ENCODE measurements at regions not wholly inside any gene's neighbourhood (a gene's known extent, or its start where the extent isn't known, plus 50 kb on each side); places are given as distances from the start of the nearest gene placed in this dataset.

DNA sequence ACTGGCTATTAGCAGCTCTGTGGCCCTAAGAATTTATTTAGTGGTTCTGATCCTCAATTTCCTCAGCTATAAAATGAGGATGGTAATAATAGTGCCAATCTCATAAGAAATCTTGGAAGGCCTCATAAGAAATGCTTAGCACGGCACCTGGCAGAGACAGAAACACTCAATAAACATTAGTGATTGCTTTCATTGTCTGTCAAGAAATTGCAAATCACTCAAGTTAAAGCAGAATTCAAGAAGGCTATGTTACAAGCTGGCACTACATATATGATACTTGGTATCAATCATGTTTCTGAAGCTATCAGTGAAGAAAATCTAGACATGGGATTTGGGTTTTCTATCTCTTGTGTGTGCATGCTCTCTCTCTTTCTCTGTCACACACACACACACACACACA lies 267.7 kb upstream of the KCNIP4 start:
- DNase-seq = no peak

- DNase-seq = no peak
Observed at GRCh38 chr4:22215084-22215483, 266.5 kb upstream of the KCNIP4 start.

- DNase-seq = no peak
Observed at GRCh38 chr4:22203711-22204011, 255.1 kb upstream of the KCNIP4 start.

GRCh38 chr4:22202975-22203710 lies 254.6 kb upstream of the KCNIP4 start:
- no peak for DNase-seq

- no peak for DNase-seq
Observed at GRCh38 chr4:22202246-22202974, 253.8 kb upstream of the KCNIP4 start.

GRCh38 chr4:22201256-22201655 lies 252.7 kb upstream of the KCNIP4 start:
- no peak for DNase-seq

- DNase-seq = no peak
Observed at GRCh38 chr4:22196551-22196950, 248.0 kb upstream of the KCNIP4 start.

DNA sequence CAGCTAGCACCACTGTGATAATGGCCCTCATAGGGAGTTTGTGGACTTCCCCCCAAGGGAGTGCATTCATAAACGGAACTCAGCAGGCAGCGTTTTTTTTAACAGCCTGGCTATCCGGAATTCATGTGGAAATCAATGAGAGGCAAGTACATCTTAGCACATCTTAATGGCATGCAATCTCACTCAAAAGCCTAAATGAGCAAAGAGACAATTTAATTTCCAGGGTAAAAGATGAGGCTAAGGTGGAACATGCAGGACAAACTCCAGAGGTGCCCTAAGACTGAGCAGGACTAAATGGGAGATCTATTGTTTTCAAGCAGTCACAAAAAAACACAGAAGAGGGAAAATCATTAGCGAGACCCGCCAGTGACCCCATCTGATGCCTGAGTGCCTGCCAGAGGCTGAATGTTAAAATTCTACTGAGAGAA lies 243.5 kb upstream of the KCNIP4 start:
- no peak for DNase-seq

- DNase-seq = no peak
Observed at GRCh38 chr4:22191565-22191964, 243.0 kb upstream of the KCNIP4 start.

- DNase-seq = no peak
Observed at GRCh38 chr4:22190855-22191254, 242.3 kb upstream of the KCNIP4 start.

DNA sequence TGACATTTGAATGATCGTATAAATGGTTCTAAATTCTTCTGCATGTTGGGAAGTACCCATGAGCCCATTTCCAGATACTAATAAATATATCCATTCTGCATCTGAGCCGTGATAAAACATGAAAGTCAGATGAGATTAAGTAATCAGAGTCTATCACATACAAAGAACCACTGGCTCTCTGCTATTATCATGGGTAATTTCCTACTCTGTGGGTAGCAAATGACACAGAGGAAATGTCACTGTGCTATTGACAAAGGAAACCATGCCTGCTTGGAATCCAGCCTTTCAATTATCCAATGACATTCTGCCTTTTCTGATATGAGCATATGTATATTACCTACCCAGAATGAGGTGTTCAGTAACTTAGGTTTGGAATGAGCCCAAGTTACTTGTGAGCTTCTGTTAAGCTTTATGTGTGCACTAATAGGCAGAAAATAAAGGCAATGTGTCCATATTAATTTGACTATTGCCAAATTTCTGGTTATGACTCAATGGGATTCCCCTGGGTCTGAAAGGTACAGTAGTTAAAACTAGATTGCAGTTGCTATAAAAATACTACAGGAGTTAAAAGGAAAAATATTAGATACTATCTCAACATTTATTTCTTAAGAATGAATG lies 238.7 kb upstream of the KCNIP4 start:
- no peak for DNase-seq

GRCh38 chr4:22181736-22182135 lies 233.2 kb upstream of the KCNIP4 start:
- no peak for DNase-seq

DNA sequence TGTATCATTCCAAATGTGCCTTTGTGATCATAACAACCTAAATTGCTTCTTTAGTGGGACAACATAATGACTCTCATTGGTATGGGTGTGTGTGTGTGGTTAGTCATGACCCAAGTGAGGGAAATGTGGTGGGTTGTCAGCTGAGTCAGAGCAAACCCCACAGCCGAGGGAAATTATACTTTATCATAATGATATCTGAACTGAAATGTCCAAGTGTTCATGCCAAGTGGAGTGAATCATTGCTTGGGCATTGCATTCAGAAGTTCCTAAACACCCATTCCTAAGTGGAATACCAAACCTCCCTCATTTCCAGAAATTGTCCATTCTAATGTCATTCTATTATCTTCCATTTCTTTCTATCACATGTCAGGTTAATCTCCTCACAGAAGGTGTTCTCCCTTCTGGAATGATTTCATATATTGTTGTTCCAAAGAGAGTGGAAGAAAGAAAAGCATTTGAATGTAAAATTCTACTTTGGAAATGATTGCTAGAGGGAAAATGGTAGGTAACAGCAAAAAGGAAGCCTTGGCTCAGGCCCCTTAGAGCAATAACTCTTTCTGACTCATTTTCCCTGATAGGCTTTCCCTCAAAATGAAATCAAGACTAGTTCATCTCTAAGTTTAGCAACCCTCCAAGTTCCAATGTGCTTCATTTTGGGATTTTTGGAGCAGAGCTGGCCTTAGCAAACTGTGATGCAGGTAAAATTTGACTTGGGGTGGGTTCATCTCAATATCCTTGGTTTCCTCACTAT lies 230.7 kb upstream of the KCNIP4 start:
- no peak for DNase-seq

- DNase-seq = no peak
Observed at GRCh38 chr4:22174640-22175039, 226.1 kb upstream of the KCNIP4 start.

- DNase-seq = no peak
Observed at GRCh38 chr4:22170353-22170752, 221.8 kb upstream of the KCNIP4 start.

GRCh38 chr4:22167201-22167600 lies 218.6 kb upstream of the KCNIP4 start:
- DNase-seq = no peak

- DNase-seq = no peak
Observed at GRCh38 chr4:22162454-22162853, 213.9 kb upstream of the KCNIP4 start.

DNA sequence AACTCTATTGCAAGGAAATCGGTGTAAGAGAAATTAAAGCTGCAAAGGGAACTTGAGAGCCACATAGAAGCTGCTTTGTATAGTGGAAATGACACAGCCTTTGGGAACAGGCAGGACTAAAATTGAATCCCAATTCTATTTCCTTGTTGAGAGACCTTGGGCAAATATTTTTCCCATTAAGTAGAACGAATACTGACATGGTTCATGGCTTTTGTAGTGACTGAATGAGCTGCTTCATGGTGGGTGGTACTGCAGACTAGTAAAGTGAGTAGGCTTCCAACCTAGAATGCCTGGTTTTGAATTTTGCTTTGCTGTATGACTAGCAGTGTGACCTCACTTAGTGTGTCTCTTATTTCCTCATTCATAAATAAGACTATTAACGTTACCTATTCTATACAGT lies 182.2 kb upstream of the KCNIP4 start:
- DNase-seq = no peak

DNA sequence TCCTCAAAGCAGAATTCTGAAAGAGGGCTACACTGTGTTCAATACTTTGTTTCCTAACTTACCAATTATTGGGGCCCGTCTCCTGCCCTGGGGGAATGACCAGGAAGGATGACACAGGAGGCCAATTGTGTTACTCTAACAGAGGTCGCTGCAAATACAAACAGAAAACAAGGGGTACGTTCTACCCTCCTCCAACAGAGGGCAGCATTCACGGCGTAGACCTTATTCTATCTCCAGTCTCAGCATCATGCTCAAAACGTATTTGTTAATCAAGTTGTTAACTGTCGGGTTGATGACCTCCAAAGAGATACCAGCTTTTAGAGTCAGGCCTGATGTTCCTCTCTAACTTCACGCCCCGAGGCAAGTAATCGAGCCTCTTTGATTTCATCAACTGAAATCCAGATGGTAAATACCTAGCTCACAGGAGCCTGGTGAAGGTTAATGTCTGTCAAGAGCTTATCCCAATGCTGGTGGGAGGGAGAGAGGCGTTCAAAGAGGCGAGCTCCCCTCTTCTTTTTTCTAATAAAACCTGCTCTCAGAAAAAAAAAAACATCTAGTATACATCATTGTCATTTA lies 181.0 kb upstream of the KCNIP4 start:
- no peak for DNase-seq

DNA sequence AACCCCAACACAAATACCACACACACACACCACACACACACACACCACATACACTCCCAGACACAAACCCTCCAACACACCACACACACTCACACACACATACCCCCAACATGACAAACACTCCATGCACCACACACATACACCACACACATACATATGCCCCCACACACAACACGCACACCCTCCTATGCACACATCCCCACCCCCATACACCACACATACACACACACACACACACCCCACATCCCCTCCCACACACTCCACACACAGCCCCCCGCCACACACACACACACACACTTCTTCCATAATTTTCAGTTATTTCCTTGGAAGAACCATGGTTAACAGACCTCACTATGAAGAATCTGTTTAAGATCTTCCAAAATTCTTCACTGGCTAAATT lies 173.5 kb upstream of the KCNIP4 start:
- DNase-seq = no peak

DNA sequence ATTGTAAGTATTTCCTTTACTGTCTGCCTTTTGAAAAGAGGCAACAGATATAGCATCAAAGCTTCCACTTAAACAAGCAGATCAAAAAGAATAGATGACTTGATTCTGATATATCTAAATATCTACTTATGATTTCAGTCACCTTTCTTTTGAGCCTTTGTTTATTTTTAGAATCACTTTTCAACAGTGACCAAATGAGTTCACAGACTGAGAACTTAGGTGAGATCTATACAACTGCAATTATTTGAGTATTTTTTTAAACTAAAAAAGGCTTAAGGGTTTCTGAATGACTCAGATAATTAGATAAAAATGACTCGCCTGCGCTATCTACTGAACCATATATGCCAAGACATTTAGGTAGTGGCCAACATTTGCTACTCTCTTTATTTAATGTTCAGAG lies 166.7 kb upstream of the KCNIP4 start:
- DNase-seq = no peak

- DNase-seq = no peak
Observed at GRCh38 chr4:22103768-22104167, 155.2 kb upstream of the KCNIP4 start.

- no peak for DNase-seq
Observed at GRCh38 chr4:22099896-22100295, 151.3 kb upstream of the KCNIP4 start.

Data from NCI-H1092 (cell line).